Vagina (tissue), 2 donors: ENCODE measurements at regions not wholly inside any gene's neighbourhood (a gene's known extent, or its start where the extent isn't known, plus 50 kb on each side); places are given as distances from the start of the nearest gene placed in this dataset.

Experiments
- CTCF ChIP-seq, 3 experiments: fragments of 450-650 bp in 2 of 3; fragments of 200-600 bp in 1 of 3; sonication (generic) in 1 of 3; IDR thresholded peaks; one replicate each; pipeline ENCODE4 v1.5.1; 2017 to 2019; ENCODE audit warnings: antibody characterized with exemption in 3 of 3, mild to moderate bottlenecking in 2 of 3, moderate library complexity in 2 of 3
- POLR2A ChIP-seq, 2 donors: fragments of 450-650 bp; IDR thresholded peaks; one replicate each; pipeline ENCODE4 v1.6.1; 2017; ENCODE audit warnings: antibody characterized with exemption in 2 of 2, mild to moderate bottlenecking in 2 of 2, moderate library complexity in 2 of 2

- TF ChIP-seq CTCF (IDR thresholded peaks at IDR 0.05) (no peak), POLR2A (IDR thresholded peaks at IDR 0.05) (no peak)
Measured at GRCh38 chr13:107078229-107078765, 510.4 kb upstream of the ARGLU1 start.
